ENCODE measurements at regions not wholly inside any gene's neighbourhood (a gene's known extent, or its start where the extent isn't known, plus 50 kb on each side); places are given as distances from the start of the nearest gene placed in this dataset.
"Not testable (repeated sequence)": the region's sequence is repeated elsewhere in the genome, so short reads cannot be mapped to it uniquely, and the experiment has no call there.

GRCh38 chr7:32788174-32788573 is 103.4 kb downstream of the KBTBD2 start:
- H3K36me3 Mint-ChIP-seq (ENCODE audit: low read depth); H3K27me3 Mint-ChIP-seq (ENCODE audit: low read depth); DNase-seq (ENCODE audit: low read depth, low spot score); H3K27ac Mint-ChIP-seq (ENCODE audit: unreplicated experiment); H3K9me3 Mint-ChIP-seq; H3K4me3 Mint-ChIP-seq: not testable (repeated sequence)
- peaks cover 23% of the 10 kb centered on the region for H3K4me1 Mint-ChIP-seq

DNA sequence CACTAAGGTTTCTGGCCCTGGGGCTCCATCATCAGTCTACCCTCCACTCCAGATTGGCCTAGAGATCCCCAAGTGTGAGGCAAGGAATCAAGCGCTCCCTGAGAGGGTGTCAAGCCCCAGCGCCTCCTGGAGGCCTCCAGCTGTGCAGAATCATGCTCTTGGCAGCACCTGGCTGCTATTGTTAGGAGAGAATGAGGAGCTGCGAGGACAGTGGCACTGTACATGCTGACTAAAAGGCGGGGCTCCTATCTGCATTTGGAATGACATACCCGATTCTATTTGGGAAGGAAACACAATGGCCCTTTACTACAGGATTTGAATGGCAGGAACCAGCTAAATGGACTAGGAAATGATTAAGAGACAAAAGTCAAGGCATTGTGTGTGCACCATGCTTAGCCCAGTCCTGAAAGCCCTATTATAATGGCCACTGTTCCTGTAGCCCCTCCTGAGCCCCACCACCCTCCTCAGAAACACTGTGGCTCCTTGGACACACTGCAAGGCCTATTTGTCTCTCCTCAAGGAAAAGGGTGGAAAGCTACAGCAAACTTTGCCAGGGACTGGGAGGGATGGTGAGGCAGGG is 106.1 kb downstream of the KBTBD2 start:
- not testable (repeated sequence) for H3K27me3 Mint-ChIP-seq (ENCODE audit: low read depth); H3K36me3 Mint-ChIP-seq (ENCODE audit: low read depth); DNase-seq (ENCODE audit: low read depth, low spot score); H3K4me3 Mint-ChIP-seq
- peaks cover 14% of the 10 kb centered on the region for H3K9me3 Mint-ChIP-seq
- H3K27ac Mint-ChIP-seq (ENCODE audit: unreplicated experiment) = peak overlapping the region; percentile 46
- peaks cover 18% of the 10 kb centered on the region for H3K4me1 Mint-ChIP-seq

- DNase-seq (ENCODE audit: low read depth, low spot score); H3K27ac Mint-ChIP-seq (ENCODE audit: unreplicated experiment); H3K27me3 Mint-ChIP-seq (ENCODE audit: low read depth); H3K4me3 Mint-ChIP-seq: not testable (repeated sequence)
- Mint-ChIP-seq H3K36me3 (ENCODE audit: low read depth) (peaks cover 16% of the 10 kb centered on the region), H3K4me1 (peaks cover 21% of the 10 kb centered on the region), H3K9me3 (peaks cover 14% of the 10 kb centered on the region)
Measured at GRCh38 chr7:32779895-32780294, 111.7 kb downstream of the KBTBD2 start.

DNA sequence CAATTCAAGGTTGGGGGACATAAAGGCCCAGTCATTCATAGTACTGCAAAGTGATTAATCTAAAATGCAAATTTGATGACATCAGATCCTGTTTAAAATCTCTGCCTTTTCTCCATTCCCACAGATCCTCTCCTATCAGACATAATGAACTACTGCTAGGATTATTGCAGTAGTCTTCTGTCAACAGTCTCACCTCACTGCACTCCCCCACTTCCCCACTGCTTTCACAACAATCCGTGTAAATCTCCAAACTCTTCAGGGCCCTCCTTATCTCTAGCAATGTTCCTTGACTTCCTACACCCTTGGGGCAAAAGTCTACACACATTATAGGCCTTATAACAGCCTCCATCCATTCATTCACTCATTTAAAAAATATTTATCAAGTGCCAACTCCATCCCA is 112.4 kb downstream of the KBTBD2 start:
- Mint-ChIP-seq H3K27ac (ENCODE audit: unreplicated experiment) (peak overlapping the region; percentile 9), H3K4me1 (peaks cover 24% of the 10 kb centered on the region), H3K4me3 (no peak overlapping the region)

GRCh38 chr7:32777041-32777666 is 114.4 kb downstream of the KBTBD2 start:
- Mint-ChIP-seq H3K36me3 (ENCODE audit: low read depth) (peaks cover 17% of the 10 kb centered on the region), H3K4me1 (peaks cover 24% of the 10 kb centered on the region), H3K9me3 (peaks cover 17% of the 10 kb centered on the region)
- H3K27me3 Mint-ChIP-seq (ENCODE audit: low read depth); H3K27ac Mint-ChIP-seq (ENCODE audit: unreplicated experiment); DNase-seq (ENCODE audit: low read depth, low spot score); H3K4me3 Mint-ChIP-seq: not testable (repeated sequence)

More for the DNA sequence above, 112.4 kb downstream of the KBTBD2 start:
- H3K27me3 Mint-ChIP-seq (ENCODE audit: low read depth) = no peaks in the 10 kb centered on the region
- DNase-seq (ENCODE audit: low read depth, low spot score) = no peak
- no peak for TF ChIP-seq CTCF (conservative IDR thresholded peaks at IDR 0.05)
- H3K36me3 Mint-ChIP-seq (ENCODE audit: low read depth) = peaks cover 16% of the 10 kb centered on the region
- H3K9me3 Mint-ChIP-seq = peaks cover 14% of the 10 kb centered on the region

DNA sequence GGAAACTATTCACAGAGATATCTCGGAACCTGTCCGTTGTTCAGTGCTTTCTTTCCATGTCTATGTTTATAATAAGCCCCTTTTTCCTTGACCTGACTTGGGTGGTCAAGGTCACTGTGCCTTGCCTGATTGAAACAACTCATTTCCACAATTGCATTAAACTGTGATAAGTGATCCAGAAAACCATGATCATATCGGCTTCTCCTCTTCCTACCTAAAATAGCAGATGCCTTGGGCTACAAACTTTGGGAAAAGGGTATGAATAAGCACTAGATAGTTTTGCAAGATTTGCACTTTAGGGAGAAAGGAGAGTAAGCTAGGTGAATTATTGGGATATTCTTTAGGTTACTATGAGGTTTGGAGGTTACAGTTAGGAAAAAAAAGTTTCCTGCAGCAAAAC is 115.2 kb downstream of the KBTBD2 start:
- peaks cover 16% of the 10 kb centered on the region for H3K9me3 Mint-ChIP-seq
- peaks cover 19% of the 10 kb centered on the region for H3K36me3 Mint-ChIP-seq (ENCODE audit: low read depth)
- peaks cover 24% of the 10 kb centered on the region for H3K4me1 Mint-ChIP-seq
- not testable (repeated sequence) for H3K27me3 Mint-ChIP-seq (ENCODE audit: low read depth); H3K4me3 Mint-ChIP-seq; DNase-seq (ENCODE audit: low read depth, low spot score); H3K27ac Mint-ChIP-seq (ENCODE audit: unreplicated experiment)

DNA sequence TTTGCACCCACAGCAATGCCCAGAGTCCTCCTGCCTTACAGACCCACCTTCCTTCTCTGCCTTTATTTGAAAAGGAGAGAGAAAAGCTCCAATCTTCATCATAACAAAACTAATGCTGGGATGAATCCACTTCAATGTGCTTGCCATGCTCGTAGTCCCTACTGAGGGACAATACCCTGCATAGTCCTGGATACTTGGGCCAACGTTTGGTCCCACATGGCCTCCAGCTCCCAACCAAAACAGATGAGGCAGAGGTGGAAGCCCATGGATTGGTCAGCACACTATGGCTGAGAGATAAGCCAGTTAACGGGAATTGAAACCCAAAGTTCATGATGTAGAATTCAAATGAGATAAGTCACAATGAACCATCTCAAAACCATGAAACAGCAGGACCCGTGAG is 115.8 kb downstream of the KBTBD2 start:
- not testable (repeated sequence) for H3K27ac Mint-ChIP-seq (ENCODE audit: unreplicated experiment); DNase-seq (ENCODE audit: low read depth, low spot score); H3K27me3 Mint-ChIP-seq (ENCODE audit: low read depth)
- H3K9me3 Mint-ChIP-seq = peaks cover 12% of the 10 kb centered on the region
- peak overlapping the region; percentile 18 for H3K4me3 Mint-ChIP-seq
- peaks cover 24% of the 10 kb centered on the region for H3K4me1 Mint-ChIP-seq
- H3K36me3 Mint-ChIP-seq (ENCODE audit: low read depth) = peaks cover 14% of the 10 kb centered on the region

DNA sequence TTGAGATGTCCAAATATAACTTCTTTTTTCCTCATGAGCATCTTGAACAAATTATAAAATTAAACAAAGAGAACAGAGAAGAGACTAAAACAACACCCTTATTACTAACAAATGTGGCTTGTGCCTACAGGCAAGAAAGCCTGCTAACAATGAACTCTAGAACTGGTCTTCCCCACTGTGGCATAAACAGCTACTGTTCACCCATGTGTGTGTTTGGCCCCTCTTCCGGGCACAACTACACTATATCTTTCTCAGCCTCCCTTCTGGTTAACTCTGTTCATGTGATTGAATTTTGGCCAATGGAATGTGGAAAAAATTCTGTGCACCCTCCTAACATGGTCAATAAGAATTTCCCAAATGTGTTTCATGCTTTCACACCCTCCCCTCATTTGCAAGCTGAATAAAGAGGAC is 117.0 kb downstream of the KBTBD2 start:
- Mint-ChIP-seq H3K9me3 (peaks cover 11% of the 10 kb centered on the region), H3K27ac (ENCODE audit: unreplicated experiment) (no peak overlapping the region), H3K4me1 (peaks cover 24% of the 10 kb centered on the region), H3K36me3 (ENCODE audit: low read depth) (peaks cover 14% of the 10 kb centered on the region), H3K27me3 (ENCODE audit: low read depth) (no peaks in the 10 kb centered on the region), H3K4me3 (no peak overlapping the region)
- TF ChIP-seq CTCF (conservative IDR thresholded peaks at IDR 0.05) = no peak
- no peak for DNase-seq (ENCODE audit: low read depth, low spot score)

- not testable (repeated sequence) for H3K27me3 Mint-ChIP-seq (ENCODE audit: low read depth); H3K4me3 Mint-ChIP-seq; DNase-seq (ENCODE audit: low read depth, low spot score); H3K27ac Mint-ChIP-seq (ENCODE audit: unreplicated experiment); H3K4me1 Mint-ChIP-seq
- Mint-ChIP-seq H3K36me3 (ENCODE audit: low read depth) (peaks cover 19% of the 10 kb centered on the region), H3K9me3 (peaks cover 20% of the 10 kb centered on the region)
Measured at GRCh38 chr7:32768866-32769510, 122.6 kb downstream of the KBTBD2 start.

DNA sequence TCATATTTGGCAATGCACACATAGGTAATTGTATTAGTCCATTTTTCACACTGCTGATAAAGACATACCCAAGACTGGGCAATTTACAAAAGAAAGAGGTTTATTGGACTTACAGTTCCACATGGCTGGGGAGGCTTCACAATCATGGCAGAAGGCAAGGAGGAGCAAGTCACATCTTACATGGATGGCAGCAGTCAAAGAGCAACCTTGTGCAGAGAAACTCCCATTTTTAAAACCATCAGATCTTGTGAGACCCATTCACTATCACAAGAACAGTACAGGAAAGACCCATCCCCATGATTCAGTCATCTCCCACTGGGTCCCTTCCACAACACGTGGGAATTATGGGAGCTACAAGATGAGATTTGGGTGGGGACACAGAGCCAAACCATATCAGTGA is 123.2 kb downstream of the KBTBD2 start:
- DNase-seq (ENCODE audit: low read depth, low spot score); H3K4me1 Mint-ChIP-seq; H3K4me3 Mint-ChIP-seq; H3K27ac Mint-ChIP-seq (ENCODE audit: unreplicated experiment); H3K27me3 Mint-ChIP-seq (ENCODE audit: low read depth): not testable (repeated sequence)
- Mint-ChIP-seq H3K9me3 (peaks cover 20% of the 10 kb centered on the region), H3K36me3 (ENCODE audit: low read depth) (peaks cover 19% of the 10 kb centered on the region)
